GM12878 (cell line): ENCODE measurements at regions not wholly inside any gene's neighbourhood (a gene's known extent, or its start where the extent isn't known, plus 50 kb on each side); places are given as distances from the start of the nearest gene placed in this dataset.

Source experiments
- BCLAF1 ChIP-seq: fragments of 450-650 bp; IDR thresholded peaks from 2 replicates; pipeline ENCODE4 v1.6.1; 2017; ENCODE audit warnings: antibody characterized with exemption, mild to moderate bottlenecking, moderate library complexity
- NR2C1 ChIP-seq: fragments of 450-650 bp; IDR thresholded peaks from 2 replicates; pipeline ENCODE4 v1.6.1; 2017; ENCODE audit warnings: antibody characterized with exemption, mild to moderate bottlenecking, moderate library complexity
- ZNF687 ChIP-seq: fragments of 450-650 bp; IDR thresholded peaks from 2 replicates; pipeline ENCODE4 v1.6.1; 2017; ENCODE audit warnings: mild to moderate bottlenecking, moderate library complexity

- TF ChIP-seq ZNF687 (no peak), BCLAF1 (no peak), NR2C1 (no peak)
These were observed 207.2 kb upstream of the ECI2 start (continued) for GRCh38 chr6:4342407-4343137.
